Ovary (tissue), 3 donors: ENCODE measurements at regions not wholly inside any gene's neighbourhood (a gene's known extent, or its start where the extent isn't known, plus 50 kb on each side); places are given as distances from the start of the nearest gene placed in this dataset.

Source experiments
- CTCF ChIP-seq, 3 donors: fragments of 450-650 bp in 2 of 3; fragments of 200-600 bp in 1 of 3; IDR thresholded peaks; one replicate each; pipeline versions ENCODE4 v1.5.1 to v1.8.0; 2016 to 2022; ENCODE audit warnings: antibody characterized with exemption in 3 of 3, mild to moderate bottlenecking in 1 of 3
- EP300 ChIP-seq: sonication (generic); formaldehyde crosslinking; IDR thresholded peaks from one replicate; pipeline ENCODE4 v1.6.1; 2017; ENCODE audit warnings: antibody characterized with exemption
- donor health status: DM: no; HTN: no; CAD: no.

- TF ChIP-seq EP300 (no peak), CTCF (IDR thresholded peaks at IDR 0.05) (no peak)
Measured at GRCh38 chr5:125717209-125717608, 706.0 kb upstream of the GRAMD2B start.
